Esophagus muscularis mucosa (tissue), 4 donors: ENCODE measurements at regions not wholly inside any gene's neighbourhood (a gene's known extent, or its start where the extent isn't known, plus 50 kb on each side); places are given as distances from the start of the nearest gene placed in this dataset.

Experiments
- DNase-seq: peaks from one replicate; pipeline ENCODE4 v3.0.0-alpha.2; 2017; ENCODE audit errors: extremely low spot score
- H3K27ac ChIP-seq, 4 donors: fragments of 200-600 bp; sonication (generic); replicated peaks in 1 of 4; 1 replicate in 3 of 4; 2 replicates in 1 of 4; pipeline ENCODE4 v1.5.1; 2016 to 2019; ENCODE audit warnings: mild to moderate bottlenecking in 1 of 4
- H3K27me3 ChIP-seq, 4 donors: fragments of 200-600 bp; sonication (generic); one replicate each; pipeline versions ENCODE4 v1.5.1 to v1.6.0; 2016 to 2019
- H3K36me3 ChIP-seq, 4 donors: fragments of 200-600 bp; sonication (generic); one replicate each; pipeline ENCODE4 v1.5.1; 2016 to 2019
- H3K4me1 ChIP-seq, 4 donors: fragments of 200-600 bp; sonication (generic); one replicate each; pipeline ENCODE4 v1.5.1; 2016 to 2019
- H3K4me3 ChIP-seq, 4 donors: fragments of 200-600 bp; sonication (generic); 1 replicate in 2 of 4; 2 replicates in 2 of 4; pipeline ENCODE4 v1.5.1; 2016 to 2019; ENCODE audit warnings: mild to moderate bottlenecking in 4 of 4, moderate library complexity in 1 of 4
- H3K9me3 ChIP-seq, 4 donors: fragments of 200-600 bp; sonication (generic); 1 replicate in 3 of 4; 2 replicates in 1 of 4; pipeline ENCODE4 v1.5.1; 2016 to 2019
- CTCF ChIP-seq, 3 experiments: fragments of 200-600 bp in 2 of 3; fragments of 450-650 bp in 1 of 3; sonication (generic) in 2 of 3; IDR thresholded peaks; one replicate each; pipeline ENCODE4 v1.5.1; 2017 to 2019; ENCODE audit warnings: antibody characterized with exemption in 3 of 3, mild to moderate bottlenecking in 2 of 3, moderate library complexity in 1 of 3
- EP300 ChIP-seq: sonication (generic); formaldehyde crosslinking; IDR thresholded peaks from one replicate; pipeline ENCODE4 v1.6.1; 2017; ENCODE audit warnings: antibody characterized with exemption
- POLR2A ChIP-seq: fragments of 450-650 bp; IDR thresholded peaks from one replicate; pipeline ENCODE4 v1.6.1; 2017; ENCODE audit warnings: antibody characterized with exemption, moderate library complexity, mild to moderate bottlenecking, low read depth
- POLR2AphosphoS5 ChIP-seq, 2 donors: sonication (generic); formaldehyde crosslinking; IDR thresholded peaks; one replicate each; pipeline ENCODE4 v1.6.1; 2017; ENCODE audit warnings: antibody characterized with exemption in 2 of 2
- WGBS: methylation state at CpG from one replicate; pipeline ENCODE4 v1.1.5; 2018; 5-methylcytosine and 5-hydroxymethylcytosine counted together
- intact Hi-C: fragments of 100-400 bp; cut with DNase I; formaldehyde crosslinking; loops from one replicate; pipeline ENCODE4 v1.15.1; 2023

DNA sequence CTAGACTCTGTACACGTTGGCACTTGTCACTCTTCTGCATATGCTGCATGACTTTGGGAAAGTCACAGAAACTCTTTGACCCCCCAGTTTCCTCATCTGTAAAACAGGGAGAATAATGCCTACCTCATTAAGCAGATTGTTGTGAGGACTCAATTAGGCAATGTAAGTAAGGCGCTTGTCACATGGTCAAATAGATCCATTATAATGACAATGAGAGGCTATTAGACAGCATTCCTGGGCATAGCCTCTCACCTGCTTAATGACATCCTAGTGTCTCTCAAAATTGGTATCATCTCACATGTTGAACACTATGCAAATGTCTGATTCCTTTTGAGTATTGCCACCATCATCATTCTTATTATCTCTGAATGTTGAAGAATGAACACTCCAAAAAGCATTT, 172.6 kb upstream of the JADE1 start:
- DNase-seq, result no peak
- no peak overlapping the region for H3K4me3 ChIP-seq
- no peaks in the 10 kb centered on the region for H3K9me3 ChIP-seq
- WGBS, result 100% methylated on average over 2 of the region's 2 CpGs
- H3K27ac ChIP-seq, result no peak overlapping the region
- intact Hi-C loops, result no loop called here
- H3K27me3 ChIP-seq, result no peaks in the 10 kb centered on the region
- no peaks in the 10 kb centered on the region for H3K36me3 ChIP-seq
- peaks cover 0 to 12% (median 6%) of the 10 kb centered on the region in 4 donors for H3K4me1 ChIP-seq
- TF ChIP-seq POLR2A (no peak), EP300 (no peak), POLR2AphosphoS5 (IDR thresholded peaks at IDR 0.05) (no peak), CTCF (IDR thresholded peaks at IDR 0.05) (no peak)

GRCh38 chr4:128635955-128636560, 173.4 kb upstream of the JADE1 start:
- no peaks in the 10 kb centered on the region for H3K27me3 ChIP-seq
- no peak overlapping the region for H3K4me3 ChIP-seq
- intact Hi-C loops, result no loop called here
- H3K36me3 ChIP-seq, result no peaks in the 10 kb centered on the region
- no peak for DNase-seq
- WGBS, result 73% methylated on average over 5 of the region's 5 CpGs
- H3K4me1 ChIP-seq, result peaks cover 0 to 13% (median 7%) of the 10 kb centered on the region in 4 donors
- no peak overlapping the region for H3K27ac ChIP-seq
- TF ChIP-seq POLR2AphosphoS5 (IDR thresholded peaks at IDR 0.05) (no peak), EP300 (no peak), POLR2A (no peak), CTCF (IDR thresholded peaks at IDR 0.05) (no peak)
- no peaks in the 10 kb centered on the region for H3K9me3 ChIP-seq

DNA sequence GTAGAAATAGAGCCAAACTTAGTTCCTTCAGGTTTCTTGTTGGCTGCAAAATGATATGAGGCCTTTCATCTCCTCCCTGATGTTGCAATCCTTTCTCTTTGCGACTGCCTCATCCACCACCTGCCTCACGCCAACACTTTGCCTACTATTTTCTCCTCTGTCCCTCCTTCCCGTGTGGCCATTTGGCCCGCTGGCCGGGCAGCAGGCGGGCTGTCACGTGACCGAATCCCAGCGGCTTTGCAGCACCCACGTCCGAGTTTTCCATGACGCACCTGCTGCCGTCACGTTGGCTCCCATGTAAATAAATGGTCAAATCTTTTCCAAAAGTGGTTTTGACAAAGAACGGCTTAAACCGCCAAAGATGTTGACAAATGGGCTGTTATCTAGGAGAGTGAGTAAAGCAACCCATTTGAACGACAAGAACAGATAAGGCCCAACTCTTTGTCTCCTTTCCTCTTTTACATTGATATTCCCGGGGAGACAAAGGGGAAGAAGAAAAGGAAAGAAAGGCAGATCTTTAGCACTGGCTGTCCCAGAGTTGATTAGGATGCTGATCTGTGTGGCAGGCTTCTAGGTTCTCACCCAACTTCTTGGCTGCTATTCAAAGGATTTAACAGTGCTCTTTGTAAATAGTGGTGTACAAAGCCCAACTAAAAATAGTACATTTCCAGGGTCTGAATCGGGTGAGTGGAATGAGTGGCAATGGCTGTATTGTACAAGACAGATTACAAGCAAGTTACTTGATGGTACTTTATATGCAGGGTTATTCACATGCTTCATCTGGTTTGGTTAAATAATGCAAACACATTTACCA, 174.2 kb upstream of the JADE1 start:
- 75% methylated on average over 19 of the region's 19 CpGs for WGBS
- no peak for DNase-seq
- intact Hi-C loops, result no loop called here
- TF ChIP-seq CTCF (IDR thresholded peaks at IDR 0.05) (no peak), POLR2AphosphoS5 (IDR thresholded peaks at IDR 0.05) (no peak)
- no peak overlapping the region for H3K27ac ChIP-seq
- H3K4me1 ChIP-seq, result peaks cover 4 to 15% (median 10%) of the 10 kb centered on the region in 4 donors
- H3K9me3 ChIP-seq, result no peaks in the 10 kb centered on the region
- H3K4me3 ChIP-seq, result no peak overlapping the region
- H3K36me3 ChIP-seq, result no peaks in the 10 kb centered on the region
- no peaks in the 10 kb centered on the region for H3K27me3 ChIP-seq

DNA sequence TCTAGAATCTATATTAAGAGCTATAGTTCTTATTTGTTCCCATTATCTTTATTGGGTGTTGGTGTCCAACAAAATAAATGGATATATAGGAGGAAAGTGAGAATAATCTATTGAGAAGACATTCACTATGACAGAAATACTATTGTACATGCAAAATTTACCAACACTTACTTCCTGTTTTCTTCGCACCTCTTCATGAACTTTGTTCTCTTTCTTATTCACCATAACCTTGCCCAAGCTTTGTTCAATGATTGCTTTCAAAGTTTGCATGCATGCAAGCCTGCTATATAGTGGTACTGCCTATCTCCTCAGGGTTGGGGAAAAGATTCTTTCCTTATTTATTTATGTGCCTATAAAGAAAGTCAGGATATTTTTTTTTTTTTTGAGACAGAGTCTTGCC, 176.4 kb upstream of the JADE1 start:
- Histone ChIP-seq H3K27ac (no peak overlapping the region), H3K4me3 (no peak overlapping the region), H3K9me3 (no peaks in the 10 kb centered on the region), H3K27me3 (no peaks in the 10 kb centered on the region), H3K4me1 (peaks cover 4 to 15% (median 10%) of the 10 kb centered on the region in 4 donors), H3K36me3 (no peaks in the 10 kb centered on the region)
- WGBS, result 80% methylated on average over 1 of the region's 1 CpG
- TF ChIP-seq EP300 (no peak), POLR2A (no peak)
- DNase-seq, result no peak
- intact Hi-C loops, result no loop called here

DNA sequence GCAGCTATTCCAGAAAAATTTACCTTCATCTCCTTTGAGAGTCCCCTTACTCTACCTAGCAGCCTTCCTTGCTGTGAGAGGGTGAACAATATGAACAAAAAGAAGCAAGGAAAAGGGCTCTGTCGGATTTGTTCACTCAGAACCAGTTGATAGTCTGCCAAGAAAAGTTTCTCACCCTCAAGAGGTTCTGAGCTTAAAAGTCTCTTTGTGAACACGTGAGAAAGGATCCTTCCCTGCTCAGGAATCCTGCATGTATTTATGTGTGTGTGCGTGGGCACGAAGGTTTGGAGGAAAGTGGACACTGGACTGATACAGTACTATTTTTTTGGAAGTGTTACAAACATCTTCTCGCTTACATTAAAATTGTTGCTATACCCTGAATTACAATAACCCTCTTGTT, 178.6 kb upstream of the JADE1 start:
- TF ChIP-seq EP300 (no peak), CTCF (IDR thresholded peaks at IDR 0.05) (no peak), POLR2A (no peak)
- Histone ChIP-seq H3K9me3 (no peaks in the 10 kb centered on the region), H3K4me1 (peaks cover 3 to 13% (median 8%) of the 10 kb centered on the region in 4 donors), H3K36me3 (no peaks in the 10 kb centered on the region), H3K27me3 (no peaks in the 10 kb centered on the region), H3K4me3 (no peak overlapping the region), H3K27ac (no peak overlapping the region)
- intact Hi-C loops, result no loop called here
- no peak for DNase-seq
- WGBS, result 61% methylated on average over 5 of the region's 5 CpGs
